ENCODE measurements at regions not wholly inside any gene's neighbourhood (a gene's known extent, or its start where the extent isn't known, plus 50 kb on each side); places are given as distances from the start of the nearest gene placed in this dataset.

DNA sequence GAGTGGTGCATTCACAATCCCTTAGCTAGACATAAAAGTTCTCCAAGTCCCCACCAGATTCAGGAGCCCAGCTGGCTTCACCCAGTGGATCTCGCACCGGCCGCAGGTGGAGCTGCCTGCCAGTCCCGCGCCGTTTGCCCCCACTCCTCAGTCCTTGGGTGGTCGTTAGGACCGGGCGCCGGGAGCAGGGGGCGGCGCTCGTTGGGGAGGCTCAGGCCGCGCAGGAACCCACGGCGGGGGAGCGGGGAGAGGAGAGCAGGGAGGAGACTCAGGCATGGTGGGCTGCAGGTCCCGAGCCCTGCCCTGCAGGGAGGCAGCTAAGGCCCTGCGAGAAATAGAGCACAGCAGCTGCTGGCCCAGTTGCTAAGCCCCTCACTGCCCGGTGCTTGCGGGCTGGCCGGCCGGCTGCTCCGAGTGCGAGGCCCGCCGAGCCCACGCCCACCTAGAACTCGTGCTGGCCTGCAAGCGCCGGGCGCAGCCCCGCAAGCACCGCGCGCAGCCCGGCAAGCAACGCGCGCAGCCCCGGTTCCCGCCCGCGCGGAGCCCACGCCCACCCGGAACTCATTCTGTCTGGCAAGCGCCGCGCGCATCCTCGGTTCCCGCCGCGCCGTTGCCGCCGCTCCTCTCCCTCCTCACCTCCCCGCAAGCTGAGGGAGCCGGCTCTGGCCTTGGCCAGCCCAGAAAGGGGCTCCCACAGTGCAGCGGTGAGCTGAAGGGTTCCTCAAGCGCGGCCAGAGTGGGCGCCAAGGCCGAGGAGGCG, 153.5 kb downstream of the SLC7A11 start:
- intact Hi-C loops (cut with micrococcal nuclease) (no loop called here), dilution Hi-C loops (cut with MboI; ENCODE audit: extremely low pct_ligation_motif_present, low sequenced_read_pairs) (no loop called here)
- Histone ChIP-seq H3K79me2 (ENCODE audit: control insufficient read depth, insufficient read depth, low read length) (no peaks in the 10 kb centered on the region), H3K36me3 (ENCODE audit: control insufficient read depth in 2 of 2, extremely low read depth in 1 of 2, insufficient read depth in 2 of 2, low read length in 2 of 2) (no peaks in the 10 kb centered on the region), H3K9me1 (replicated peaks; ENCODE audit: control insufficient read depth, extremely low read depth, insufficient read depth, low read length) (no peaks in the 10 kb centered on the region), H3K4me3 (replicated peaks in 1 of 3; ENCODE audit: insufficient read depth in 1 of 3, low read depth in 1 of 3, low read length in 3 of 3) (no peak overlapping the region), H4K20me1 (replicated peaks; ENCODE audit: control insufficient read depth, extremely low read depth, insufficient read depth, low read length) (no peaks in the 10 kb centered on the region), H3K27ac (ENCODE audit: insufficient read depth, low read depth, low read length) (no peak overlapping the region), H3K4me2 (ENCODE audit: insufficient read depth, low read length) (no peak overlapping the region), H3K4me1 (ENCODE audit: control insufficient read depth, extremely low read depth, insufficient read depth, low read length) (peaks cover 6% of the 10 kb centered on the region), H2AFZ (ENCODE audit: low read depth, low read length) (no peak overlapping the region), H3K9me3 (replicated peaks; ENCODE audit: control insufficient read depth, insufficient read depth, low read length) (no peaks in the 10 kb centered on the region), H3K27me3 (ENCODE audit: control insufficient read depth in 2 of 2, insufficient read depth in 2 of 2, low read length in 2 of 2) (no peaks in the 10 kb centered on the region), H3K9ac (replicated peaks; ENCODE audit: extremely low read depth, insufficient read depth, low read length) (no peak overlapping the region)
- ChIA-PET POLR2A (no interaction called here), CTCF (interaction anchor here (1.3 to 7.1 kb wide), 4 partner anchors 8 to 268 kb away, joined by 3 to 309 read pairs (median 4); no protein-coding TSS in a partner anchor)
- no peak for DNase-seq (ENCODE audit: low read depth, low spot score)
- TF ChIP-seq POLR2A (IDR thresholded peaks at IDR 0.05; ENCODE audit: low read depth, low read length) (no peak), FOS (IDR thresholded peaks at IDR 0.05; ENCODE audit: borderline replicate concordance, insufficient read depth, low read length) (no peak), JUN (IDR thresholded peaks at IDR 0.05; ENCODE audit: borderline replicate concordance, insufficient read depth, insufficient read length, low read depth) (no peak), GATA2 (IDR thresholded peaks at IDR 0.05; ENCODE audit: insufficient read depth, insufficient read length, low read depth, low read length) (no peak), MYC (IDR thresholded peaks at IDR 0.05; ENCODE audit: low read depth, low read length) (no peak), POLR2AphosphoS5 (IDR thresholded peaks at IDR 0.05; ENCODE audit: insufficient read depth, low read depth, low read length) (no peak), EZH2 (IDR thresholded peaks at IDR 0.05; ENCODE audit: borderline replicate concordance, low read depth, low read length, severe bottlenecking) (no peak)
- TF ChIP-seq, protein P1, sequence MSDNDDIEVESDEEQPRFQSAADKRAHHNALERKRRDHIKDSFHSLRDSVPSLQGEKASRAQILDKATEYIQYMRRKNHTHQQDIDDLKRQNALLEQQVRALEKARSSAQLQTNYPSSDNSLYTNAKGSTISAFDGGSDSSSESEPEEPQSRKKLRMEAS (IDR thresholded peaks at IDR 0.05; ENCODE audit: insufficient read depth, insufficient read length): no peak
- BruUV-seq (replicated peaks): no TSS peak
- no peak for FAIRE-seq

Data from endothelial cell of umbilical vein (primary cell).